Stimulated activated effector memory CD8-positive, alpha-beta T cell treated with anti-CD3 and anti-CD28 coated beads, Interleukin-12 subunit alpha, Interleukin-12 subunit beta, amount 100 ng/mL, for 72 hours (primary cell): ENCODE measurements at regions not wholly inside any gene's neighbourhood (a gene's known extent, or its start where the extent isn't known, plus 50 kb on each side); places are given as distances from the start of the nearest gene placed in this dataset.
"Not testable (repeated sequence)": the region's sequence is repeated elsewhere in the genome, so short reads cannot be mapped to it uniquely, and the experiment has no call there.

ENCODE experiments used
- ATAC-seq: fragments of 150-1000 bp; cut with Tn5 transposase; 2 replicates; pipeline ENCODE4 v1.10.0; 2021
- DNase-seq, 2 donors: peaks; one replicate each; pipeline ENCODE4 v3.0.0; 2021 to 2022; ENCODE audit warnings: low spot score in 2 of 2
- H3K27ac Mint-ChIP-seq: one replicate; pipeline ENCODE4 v1.8.0; 2022; ENCODE audit warnings: mild to moderate bottlenecking, mixed read lengths
- H3K36me3 Mint-ChIP-seq: one replicate; pipeline ENCODE4 v1.8.0; 2022; ENCODE audit warnings: mild to moderate bottlenecking, mixed read lengths
- H3K4me1 Mint-ChIP-seq: one replicate; pipeline ENCODE4 v1.8.0; 2022; ENCODE audit warnings: mixed read lengths
- H3K4me3 Mint-ChIP-seq: one replicate; pipeline ENCODE4 v1.8.0; 2022; ENCODE audit warnings: mild to moderate bottlenecking, mixed read lengths
- H3K9me3 Mint-ChIP-seq: one replicate; pipeline ENCODE4 v1.8.0; 2022; ENCODE audit warnings: mixed read lengths

- H3K4me3 Mint-ChIP-seq, result not testable (repeated sequence)
Measured at GRCh38 chr2:175410941-175411340, 229.4 kb upstream of the ATP5MC3 start.

DNA sequence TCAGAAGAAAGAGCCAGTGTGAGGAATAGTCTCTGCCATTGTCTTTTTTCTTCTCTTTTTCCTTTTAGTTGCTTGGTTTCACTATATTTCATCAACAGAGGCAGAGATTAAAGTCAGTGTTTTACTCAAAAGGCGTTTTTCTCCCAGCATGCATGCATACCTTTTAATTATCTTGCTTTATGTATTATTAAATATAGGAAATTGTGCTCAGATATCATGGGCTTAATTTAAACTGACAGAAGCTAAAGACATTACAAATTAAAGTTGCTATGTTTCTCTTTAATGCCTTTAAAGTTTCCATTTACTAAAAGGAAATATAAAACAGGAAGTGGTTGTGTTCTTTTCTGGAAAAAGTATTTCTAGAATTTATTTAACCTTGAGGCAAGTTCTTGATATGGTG is 223.3 kb upstream of the ATP5MC3 start:
- Mint-ChIP-seq H3K4me1 (no peaks in the 10 kb centered on the region), H3K9me3 (no peaks in the 10 kb centered on the region), H3K4me3 (no peak overlapping the region), H3K27ac (no peak overlapping the region), H3K36me3 (no peaks in the 10 kb centered on the region)
- no peak for ATAC-seq
- no peak for DNase-seq

More at GRCh38 chr2:175410941-175411340, 229.4 kb upstream of the ATP5MC3 start:
- H3K27ac Mint-ChIP-seq, H3K4me1 Mint-ChIP-seq, H3K9me3 Mint-ChIP-seq, ATAC-seq, H3K36me3 Mint-ChIP-seq, DNase-seq: not testable (repeated sequence)

GRCh38 chr2:175403599-175404221 is 222.2 kb upstream of the ATP5MC3 start:
- ATAC-seq (no peak), DNase-seq (no peak)
- Mint-ChIP-seq H3K9me3 (no peaks in the 10 kb centered on the region), H3K36me3 (no peaks in the 10 kb centered on the region), H3K27ac (no peak overlapping the region), H3K4me3 (no peak overlapping the region), H3K4me1 (no peaks in the 10 kb centered on the region)

DNA sequence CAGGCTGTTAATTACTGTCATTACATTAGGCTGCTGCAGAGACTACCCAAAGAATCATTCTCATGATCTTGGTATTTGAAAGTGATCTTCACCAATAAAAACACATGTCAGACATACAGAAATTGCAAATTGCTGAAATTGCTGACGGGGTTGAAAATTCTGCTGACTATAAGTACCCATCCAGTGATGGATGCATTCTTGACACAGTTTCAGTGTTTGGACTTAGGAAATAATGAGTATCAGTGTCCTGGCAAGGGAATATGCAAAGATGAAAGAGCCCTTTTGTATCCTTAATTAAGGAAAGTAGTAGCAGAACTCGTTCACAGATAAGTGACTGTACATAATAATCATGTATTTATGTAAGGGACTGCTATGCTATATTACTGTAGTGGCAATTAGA is 221.1 kb upstream of the ATP5MC3 start:
- H3K36me3 Mint-ChIP-seq, result no peaks in the 10 kb centered on the region
- ATAC-seq, result no peak
- no peaks in the 10 kb centered on the region for H3K9me3 Mint-ChIP-seq
- no peak overlapping the region for H3K4me3 Mint-ChIP-seq
- no peak overlapping the region for H3K27ac Mint-ChIP-seq
- no peaks in the 10 kb centered on the region for H3K4me1 Mint-ChIP-seq
- no peak for DNase-seq

- DNase-seq (no peak), ATAC-seq (no peak)
- Mint-ChIP-seq H3K4me3 (no peak overlapping the region), H3K27ac (no peak overlapping the region), H3K4me1 (no peaks in the 10 kb centered on the region), H3K36me3 (no peaks in the 10 kb centered on the region), H3K9me3 (no peaks in the 10 kb centered on the region)
Measured at GRCh38 chr2:175401956-175402469, 220.5 kb upstream of the ATP5MC3 start.

- H3K4me1 Mint-ChIP-seq, result no peaks in the 10 kb centered on the region
- ATAC-seq (no peak), DNase-seq (no peak)
- no peak overlapping the region for H3K27ac Mint-ChIP-seq
- H3K4me3 Mint-ChIP-seq, result no peak overlapping the region
- no peaks in the 10 kb centered on the region for H3K36me3 Mint-ChIP-seq
- no peaks in the 10 kb centered on the region for H3K9me3 Mint-ChIP-seq
Measured at GRCh38 chr2:175400975-175401374, 219.5 kb upstream of the ATP5MC3 start.

GRCh38 chr2:175399326-175399725 is 217.8 kb upstream of the ATP5MC3 start:
- Mint-ChIP-seq H3K36me3 (no peaks in the 10 kb centered on the region), H3K9me3 (no peaks in the 10 kb centered on the region), H3K27ac (no peak overlapping the region), H3K4me3 (no peak overlapping the region), H3K4me1 (no peaks in the 10 kb centered on the region)
- no peak for DNase-seq
- no peak for ATAC-seq

- H3K36me3 Mint-ChIP-seq, result no peaks in the 10 kb centered on the region
- no peak overlapping the region for H3K4me3 Mint-ChIP-seq
- no peaks in the 10 kb centered on the region for H3K9me3 Mint-ChIP-seq
- no peak overlapping the region for H3K27ac Mint-ChIP-seq
- H3K4me1 Mint-ChIP-seq, result no peaks in the 10 kb centered on the region
- no peak for DNase-seq
- ATAC-seq, result no peak
Measured at GRCh38 chr2:175398848-175399247, 217.3 kb upstream of the ATP5MC3 start.

DNA sequence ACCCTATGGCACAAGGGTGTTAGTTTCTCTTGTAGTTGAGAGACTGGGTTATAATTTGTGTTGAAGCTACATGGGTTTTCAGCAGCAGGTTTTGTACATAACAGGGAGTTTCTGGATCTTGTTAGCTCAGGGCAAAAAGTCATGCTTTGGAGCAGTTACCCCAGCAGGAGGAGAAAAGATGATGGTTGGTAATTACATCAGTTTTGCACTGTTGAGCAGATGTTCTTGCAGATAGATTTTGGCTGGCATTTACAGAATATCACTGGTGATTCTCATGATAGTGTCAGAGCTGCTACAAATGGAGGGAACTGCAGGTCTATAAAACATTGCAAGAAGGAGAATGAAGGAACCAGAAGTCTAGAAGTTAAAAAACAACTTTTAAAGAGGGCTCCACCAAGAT is 215.2 kb upstream of the ATP5MC3 start:
- ATAC-seq (no peak), DNase-seq (no peak)
- Mint-ChIP-seq H3K36me3 (no peaks in the 10 kb centered on the region), H3K9me3 (no peaks in the 10 kb centered on the region), H3K27ac (no peak overlapping the region), H3K4me1 (no peaks in the 10 kb centered on the region), H3K4me3 (no peak overlapping the region)

GRCh38 chr2:175393851-175394250 is 212.3 kb upstream of the ATP5MC3 start:
- DNase-seq (no peak), ATAC-seq (no peak)
- Mint-ChIP-seq H3K9me3 (no peaks in the 10 kb centered on the region), H3K4me1 (no peaks in the 10 kb centered on the region), H3K4me3 (no peak overlapping the region), H3K36me3 (no peaks in the 10 kb centered on the region), H3K27ac (no peak overlapping the region)

GRCh38 chr2:175383286-175383685 is 201.8 kb upstream of the ATP5MC3 start:
- ATAC-seq, result no peak
- Mint-ChIP-seq H3K27ac (no peak overlapping the region), H3K9me3 (peaks cover 10% of the 10 kb centered on the region), H3K36me3 (no peaks in the 10 kb centered on the region), H3K4me1 (no peaks in the 10 kb centered on the region), H3K4me3 (no peak overlapping the region)
- no peak for DNase-seq

GRCh38 chr2:175373729-175374128 is 192.2 kb upstream of the ATP5MC3 start:
- DNase-seq (no peak), ATAC-seq (no peak)
- Mint-ChIP-seq H3K9me3 (no peaks in the 10 kb centered on the region), H3K4me3 (no peak overlapping the region), H3K27ac (no peak overlapping the region), H3K4me1 (no peaks in the 10 kb centered on the region), H3K36me3 (no peaks in the 10 kb centered on the region)

- ATAC-seq, result no peak
- Mint-ChIP-seq H3K36me3 (no peaks in the 10 kb centered on the region), H3K4me1 (no peaks in the 10 kb centered on the region), H3K4me3 (no peak overlapping the region), H3K27ac (no peak overlapping the region), H3K9me3 (no peaks in the 10 kb centered on the region)
- DNase-seq, result no peak
Measured at GRCh38 chr2:175372704-175373701, 191.5 kb upstream of the ATP5MC3 start.

GRCh38 chr2:175371378-175371777 is 189.9 kb upstream of the ATP5MC3 start:
- ATAC-seq (no peak), DNase-seq (no peak)
- H3K9me3 Mint-ChIP-seq, result no peaks in the 10 kb centered on the region
- H3K4me3 Mint-ChIP-seq, result no peak overlapping the region
- H3K27ac Mint-ChIP-seq, result no peak overlapping the region
- no peaks in the 10 kb centered on the region for H3K4me1 Mint-ChIP-seq
- no peaks in the 10 kb centered on the region for H3K36me3 Mint-ChIP-seq

DNA sequence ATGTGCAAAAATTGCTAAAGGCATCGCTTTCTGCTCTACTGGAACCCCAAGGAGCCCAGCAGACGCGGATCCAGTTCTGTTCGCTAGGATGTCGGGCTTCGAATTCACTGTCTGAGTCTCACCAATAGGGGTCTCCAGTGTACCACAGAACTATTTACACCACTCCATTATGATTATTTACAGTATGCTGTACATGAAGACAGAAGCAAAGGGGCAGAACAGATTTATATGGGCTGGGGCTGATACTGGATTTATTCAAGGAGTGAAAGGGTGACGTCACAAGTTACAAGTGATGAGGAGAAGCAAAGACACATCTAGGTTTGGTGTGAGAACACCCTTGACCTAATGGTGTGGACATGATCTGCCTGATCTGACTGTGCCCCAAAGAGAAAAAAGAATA is 185.3 kb upstream of the ATP5MC3 start:
- Mint-ChIP-seq H3K27ac (no peak overlapping the region), H3K9me3 (no peaks in the 10 kb centered on the region), H3K36me3 (no peaks in the 10 kb centered on the region), H3K4me1 (no peaks in the 10 kb centered on the region), H3K4me3 (no peak overlapping the region)
- ATAC-seq, result peak; percentile 50
- no peak for DNase-seq

DNA sequence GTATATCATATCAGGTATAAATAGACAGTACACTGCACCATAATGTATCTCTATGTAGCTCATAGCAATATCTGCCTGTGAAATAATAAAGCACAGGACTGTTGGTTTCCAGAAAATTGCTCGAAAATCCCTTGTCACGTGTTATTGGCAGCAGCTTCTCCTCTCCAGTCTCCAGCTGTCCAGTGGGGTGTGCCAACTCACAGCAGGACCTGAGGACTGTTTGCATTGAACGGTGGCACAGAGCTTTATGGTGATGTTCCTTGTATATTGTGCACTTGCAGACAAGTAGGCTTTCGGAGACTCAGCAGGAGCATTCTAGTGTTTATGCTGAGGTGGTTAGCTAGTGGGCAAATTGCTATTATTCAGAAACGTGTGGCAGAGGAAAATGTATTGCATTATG is 182.2 kb upstream of the ATP5MC3 start:
- Mint-ChIP-seq H3K4me3 (no peak overlapping the region), H3K9me3 (no peaks in the 10 kb centered on the region), H3K4me1 (no peaks in the 10 kb centered on the region), H3K36me3 (no peaks in the 10 kb centered on the region), H3K27ac (no peak overlapping the region)
- no peak for DNase-seq
- no peak for ATAC-seq
